GM12878 (cell line): ENCODE measurements at regions not wholly inside any gene's neighbourhood (a gene's known extent, or its start where the extent isn't known, plus 50 kb on each side); places are given as distances from the start of the nearest gene placed in this dataset.

Experiments used
- ATAC-seq: fragments of 200-7000 bp; cut with Tn5 transposase; 3 replicates; pipeline ENCODE4 v1.9.1; 2020; ENCODE audit warnings: mild to moderate bottlenecking, moderate library complexity
- BruUV-seq: library from RNA; stranded (reverse); fragments of 400-500 nt; replicated peaks from 2 replicates; lab custom pipeline; 2021; lab: Mats Ljungman, UMichigan
- CTCF ChIA-PET: fragments of 300-600 bp; sonication (Branson Sonifier 250); formaldehyde crosslinking; extraction: SDS; loops from one replicate; lab custom pipeline; 2021; ENCODE audit warnings: inconsistent platforms; lab: Yijun Ruan, JAX
- POLR2A ChIA-PET: fragments of 350-600 bp; formaldehyde crosslinking; extraction: SDS; loops from one replicate; lab custom pipeline; 2021; ENCODE audit warnings: inconsistent platforms; lab: Charles Lee
- RAD21 ChIA-PET: fragments of 300-600 bp; sonication (Branson Sonifier 250); formaldehyde crosslinking; loops from one replicate; lab custom pipeline; 2023; ENCODE audit warnings: antibody characterized with exemption; ENCODE audit not compliant: unreplicated experiment; lab: Charles Lee
- SMC1A ChIA-PET: fragments of 300-600 bp; sonication (Branson Sonifier 250); formaldehyde crosslinking; loops from one replicate; lab custom pipeline; 2023; ENCODE audit not compliant: unreplicated experiment, uncharacterized antibody; lab: Charles Lee
- DNase-seq: peaks from one replicate; pipeline ENCODE4 v3.0.0-alpha.2; 2011; ENCODE audit warnings: low read depth, low spot score
- FAIRE-seq: peaks from 3 replicates; lab custom pipeline; 2011; peaks lifted over from hg19 to GRCh38; lab: Jason Lieb, UNC
- H2AFZ ChIP-seq: 2 replicates; pipeline ENCODE4 v1.6.0; 2011; ENCODE audit warnings: low read depth, low read length, control low read depth; ENCODE audit not compliant: control insufficient read depth
- H3K27ac ChIP-seq: 2 replicates; pipeline ENCODE4 v1.5.1; 2011; ENCODE audit warnings: control low read depth; ENCODE audit not compliant: control insufficient read depth, insufficient read depth
- H3K27me3 ChIP-seq, 2 experiments: replicated peaks in 1 of 2; 2 replicates each; pipeline versions ENCODE4 v1.6.0 to v1.6.1; 2011; ENCODE audit warnings: low read length in 1 of 2; ENCODE audit not compliant: control insufficient read depth in 2 of 2, insufficient read depth in 2 of 2
- H3K36me3 ChIP-seq, 2 experiments: 2 replicates each; pipeline ENCODE4 v1.5.1; 2011; ENCODE audit warnings: low read length in 1 of 2; ENCODE audit not compliant: control insufficient read depth in 2 of 2, insufficient read depth in 2 of 2
- H3K4me1 ChIP-seq: 2 replicates; pipeline ENCODE4 v1.6.1; 2011; ENCODE audit warnings: mild to moderate bottlenecking, low read length, moderate library complexity, mixed read lengths; ENCODE audit not compliant: control insufficient read depth, insufficient read depth
- H3K4me2 ChIP-seq: 2 replicates; pipeline ENCODE4 v1.6.0; 2011; ENCODE audit warnings: control low read depth; ENCODE audit not compliant: control insufficient read depth, insufficient read depth
- H3K4me3 ChIP-seq: fragments of 200-600 bp; sonication (generic); 2 replicates; pipeline ENCODE4 v1.5.1; 2016
- H3K79me2 ChIP-seq: 2 replicates; pipeline ENCODE4 v1.6.0; 2011; ENCODE audit warnings: low read length; ENCODE audit not compliant: control insufficient read depth, insufficient read depth
- H3K9ac ChIP-seq: 2 replicates; pipeline ENCODE4 v1.8.0; 2011; ENCODE audit warnings: low read length, control low read depth, mixed read lengths; ENCODE audit not compliant: control insufficient read depth, insufficient read depth
- H3K9me3 ChIP-seq: replicated peaks from 3 replicates; pipeline ENCODE4 v1.5.1; 2011; ENCODE audit warnings: mild to moderate bottlenecking, low read length; ENCODE audit not compliant: control insufficient read depth, insufficient read depth
- H4K20me1 ChIP-seq: 2 replicates; pipeline ENCODE4 v1.6.0; 2011; ENCODE audit not compliant: control insufficient read depth, insufficient read depth
- CREM ChIP-seq: IDR thresholded peaks from 2 replicates; pipeline ENCODE4 v1.6.1; 2014; ENCODE audit warnings: antibody characterized with exemption, low read depth
- HCFC1 ChIP-seq: fragments of 150-350 bp; IDR thresholded peaks from 2 replicates; pipeline ENCODE4 v1.6.1; 2014; ENCODE audit warnings: low read length
- JUNB ChIP-seq: IDR thresholded peaks from 2 replicates; pipeline ENCODE4 v1.6.1; 2016; ENCODE audit warnings: antibody characterized with exemption, mild to moderate bottlenecking
- MEF2A ChIP-seq: IDR thresholded peaks from 2 replicates; pipeline ENCODE4 v1.6.1; 2011; ENCODE audit warnings: low read depth, mild to moderate bottlenecking, low read length, moderate library complexity; ENCODE audit not compliant: insufficient read depth
- NFIC ChIP-seq: IDR thresholded peaks from 2 replicates; pipeline ENCODE4 v1.6.1; 2012; ENCODE audit warnings: low read depth, mild to moderate bottlenecking, inconsistent platforms, low read length, moderate library complexity
- RUNX3 ChIP-seq: IDR thresholded peaks from 2 replicates; pipeline ENCODE4 v1.6.1; 2012; ENCODE audit warnings: low read length, inconsistent platforms
- ZBED1 ChIP-seq: IDR thresholded peaks from 2 replicates; pipeline ENCODE4 v1.6.1; 2016; ENCODE audit warnings: borderline replicate concordance
- in situ Hi-C: fragments of 300-500 bp; cut with MboI; formaldehyde crosslinking; loops from 9 replicates; pipeline ENCODE4 v1.14.3; 2018; ENCODE audit warnings: mixed read lengths
- intact Hi-C: fragments of 100-400 bp; cut with micrococcal nuclease; formaldehyde crosslinking; loops from one replicate; pipeline ENCODE4 v1.14.2; 2022; ENCODE audit not compliant: unreplicated experiment
- TF ChIP-seq, protein P1 (sequence below): fragments of 450-650 bp; IDR thresholded peaks from 2 replicates; pipeline ENCODE4 v1.6.1; 2014; ENCODE audit warnings: mild to moderate bottlenecking

DNA sequence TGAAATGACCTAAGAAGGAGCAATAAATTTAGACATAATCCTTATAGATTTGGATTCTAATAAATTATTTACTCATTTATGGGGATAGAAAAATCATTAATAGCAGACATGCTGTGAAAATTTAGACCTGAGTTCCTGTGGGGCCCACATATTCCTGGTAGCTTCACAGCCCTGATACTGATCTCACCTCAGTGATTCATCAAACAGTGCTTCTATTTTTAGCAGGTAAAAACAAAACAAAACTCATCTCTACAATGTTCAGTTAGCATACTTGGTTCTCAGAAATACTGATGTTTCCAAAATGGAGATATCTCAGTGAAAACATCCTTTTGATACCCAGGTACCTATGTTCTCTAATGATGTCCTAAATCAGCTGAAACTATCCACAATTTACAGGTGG is 841.1 kb upstream of the SORCS1 start:
- peak; percentile 67 for TF ChIP-seq MEF2A
- no peak for TF ChIP-seq HCFC1
- TF ChIP-seq NFIC, result peak; percentile 43; the same call in 1 of the 2 replicates
- TF ChIP-seq CREM, result peak; percentile 48; the same call in 1 of the 2 replicates
- TF ChIP-seq, protein P1, sequence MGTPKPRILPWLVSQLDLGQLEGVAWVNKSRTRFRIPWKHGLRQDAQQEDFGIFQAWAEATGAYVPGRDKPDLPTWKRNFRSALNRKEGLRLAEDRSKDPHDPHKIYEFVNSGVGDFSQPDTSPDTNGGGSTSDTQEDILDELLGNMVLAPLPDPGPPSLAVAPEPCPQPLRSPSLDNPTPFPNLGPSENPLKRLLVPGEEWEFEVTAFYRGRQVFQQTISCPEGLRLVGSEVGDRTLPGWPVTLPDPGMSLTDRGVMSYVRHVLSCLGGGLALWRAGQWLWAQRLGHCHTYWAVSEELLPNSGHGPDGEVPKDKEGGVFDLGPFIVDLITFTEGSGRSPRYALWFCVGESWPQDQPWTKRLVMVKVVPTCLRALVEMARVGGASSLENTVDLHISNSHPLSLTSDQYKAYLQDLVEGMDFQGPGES, result no peak
- TF ChIP-seq ZBED1, result 0 out of 2 replicates have a peak, but pooled peaks have one; percentile 13
- TF ChIP-seq JUNB, result peak; percentile 44
- TF ChIP-seq RUNX3, result peak; percentile 44; the same call in 1 of the 2 replicates
- Histone ChIP-seq H2AFZ (no peak overlapping the region), H3K4me2 (no peak overlapping the region), H4K20me1 (no peaks in the 10 kb centered on the region), H3K36me3 (no peaks in the 10 kb centered on the region), H3K27me3 (no peaks in the 10 kb centered on the region), H3K4me1 (no peaks in the 10 kb centered on the region; the same call in 1 of the 2 replicates), H3K9ac (no peak overlapping the region), H3K9me3 (peaks cover 2% of the 10 kb centered on the region; the same call in 1 of the 3 replicates), H3K79me2 (no peaks in the 10 kb centered on the region), H3K27ac (no peak overlapping the region), H3K4me3 (no peak overlapping the region)
- intact Hi-C loops (loop anchor here (10.0 kb wide), 1 partner anchor 161 kb away; no protein-coding TSS in a partner anchor), in situ Hi-C loops (no loop called here)
- ATAC-seq (0 out of 3 replicates have a peak, but pooled peaks have one; percentile 21), DNase-seq (no peak), FAIRE-seq (no peak)
- RAD21 ChIA-PET, result interaction anchor here (0.7 to 1.6 kb wide), 7 partner anchors 8 to 199 kb away, joined by 3 to 7 read pairs (median 3); no protein-coding TSS in a partner anchor
- POLR2A ChIA-PET, result interaction anchor here (4.4 kb wide), 1 partner anchor 8 kb away, joined by 15 read pairs; no protein-coding TSS in a partner anchor
- CTCF ChIA-PET, result no interaction called here
- SMC1A ChIA-PET, result interaction anchor here (0.6 to 1.7 kb wide), 10 partner anchors 9 to 355 kb away, joined by 3 to 6 read pairs (median 3); no protein-coding TSS in a partner anchor
- no TSS peak for BruUV-seq
